AML-193 (cell line): ENCODE measurements at regions not wholly inside any gene's neighbourhood (a gene's known extent, or its start where the extent isn't known, plus 50 kb on each side); places are given as distances from the start of the nearest gene placed in this dataset.

ENCODE experiments used
- DNase-seq, 2 experiments: peaks; one replicate each; lab custom pipeline; 2025; lab: John Stamatoyannopoulos, UW

- DNase-seq: no peak
Observed at GRCh38 chr10:90407851-90408250, 450.0 kb downstream of the HTR7 start.

DNA sequence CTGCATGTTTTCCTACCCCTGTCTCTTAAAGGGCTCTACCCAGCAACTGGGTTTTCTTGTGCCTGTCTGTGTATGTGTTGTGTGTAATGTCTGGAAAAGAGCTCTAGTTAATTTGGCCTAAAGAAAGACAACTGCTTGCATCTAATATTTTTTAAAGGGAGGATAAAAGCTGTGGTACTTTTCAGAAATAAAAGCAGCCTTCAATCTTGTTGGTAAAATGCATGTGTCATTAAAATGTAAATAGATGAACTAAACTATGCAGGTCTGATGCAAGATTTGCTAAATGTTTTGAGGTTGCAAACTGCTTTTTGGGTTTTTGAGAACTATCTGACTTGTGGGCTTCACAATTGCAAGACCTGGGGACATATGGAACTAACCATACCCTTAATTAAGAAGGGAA lies 445.3 kb downstream of the HTR7 start:
- DNase-seq: no peak

DNA sequence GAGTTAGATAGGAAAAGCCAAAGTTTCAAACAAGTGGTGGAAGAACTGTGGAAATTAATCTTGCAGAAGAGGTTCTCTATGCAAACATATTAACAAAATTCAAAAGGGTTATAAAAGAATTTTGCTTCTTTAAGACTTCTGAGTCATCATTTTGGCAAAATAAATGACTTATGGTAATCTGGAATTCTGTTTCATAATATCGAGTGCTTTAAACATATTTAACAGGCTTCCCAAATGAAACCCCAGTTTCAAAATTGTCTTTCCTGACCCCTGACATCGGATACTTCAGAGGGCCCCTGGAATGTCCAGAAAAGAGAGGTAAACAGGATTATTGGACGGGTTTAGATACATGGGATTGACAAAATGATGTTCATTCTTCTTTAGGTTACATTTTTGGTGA lies 444.6 kb downstream of the HTR7 start:
- no peak for DNase-seq

DNA sequence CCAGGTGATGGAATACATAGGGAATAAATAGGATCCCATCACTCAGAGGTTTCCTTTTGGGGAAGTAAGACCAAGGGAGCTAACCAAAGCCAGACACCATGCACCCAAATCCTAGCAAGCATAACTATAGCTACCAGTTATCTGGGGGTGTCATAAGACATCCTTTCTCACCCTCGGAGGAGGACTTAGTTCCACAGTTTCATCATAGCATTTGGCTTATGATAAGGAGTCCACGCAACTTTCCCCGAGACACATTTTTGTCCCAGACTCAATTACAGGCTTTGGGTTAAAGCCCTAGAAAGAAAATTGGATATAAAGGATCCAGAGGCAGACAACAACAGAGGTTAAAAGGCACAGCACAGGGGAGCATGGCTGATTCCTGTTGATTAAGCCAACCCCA lies 442.9 kb downstream of the HTR7 start:
- DNase-seq: no peak

DNA sequence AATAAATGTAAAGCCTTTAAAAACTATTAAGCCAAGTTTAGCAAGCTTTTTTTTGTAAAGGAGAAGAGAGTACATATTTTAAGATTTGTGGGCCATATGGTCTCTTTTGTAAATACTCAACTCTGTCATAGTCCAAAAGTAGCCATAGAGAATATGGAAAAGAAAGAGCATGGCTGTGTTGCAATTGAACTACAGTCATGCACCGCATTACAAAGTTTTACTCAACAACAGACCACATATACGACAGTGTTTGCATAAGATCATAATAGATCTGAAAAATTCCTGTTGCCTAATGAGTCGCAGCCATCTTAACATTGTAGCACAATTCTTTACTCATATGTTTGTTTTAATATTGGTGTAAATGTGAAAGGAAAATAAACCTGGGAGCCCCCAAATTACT lies 440.8 kb downstream of the HTR7 start:
- DNase-seq: no peak

DNA sequence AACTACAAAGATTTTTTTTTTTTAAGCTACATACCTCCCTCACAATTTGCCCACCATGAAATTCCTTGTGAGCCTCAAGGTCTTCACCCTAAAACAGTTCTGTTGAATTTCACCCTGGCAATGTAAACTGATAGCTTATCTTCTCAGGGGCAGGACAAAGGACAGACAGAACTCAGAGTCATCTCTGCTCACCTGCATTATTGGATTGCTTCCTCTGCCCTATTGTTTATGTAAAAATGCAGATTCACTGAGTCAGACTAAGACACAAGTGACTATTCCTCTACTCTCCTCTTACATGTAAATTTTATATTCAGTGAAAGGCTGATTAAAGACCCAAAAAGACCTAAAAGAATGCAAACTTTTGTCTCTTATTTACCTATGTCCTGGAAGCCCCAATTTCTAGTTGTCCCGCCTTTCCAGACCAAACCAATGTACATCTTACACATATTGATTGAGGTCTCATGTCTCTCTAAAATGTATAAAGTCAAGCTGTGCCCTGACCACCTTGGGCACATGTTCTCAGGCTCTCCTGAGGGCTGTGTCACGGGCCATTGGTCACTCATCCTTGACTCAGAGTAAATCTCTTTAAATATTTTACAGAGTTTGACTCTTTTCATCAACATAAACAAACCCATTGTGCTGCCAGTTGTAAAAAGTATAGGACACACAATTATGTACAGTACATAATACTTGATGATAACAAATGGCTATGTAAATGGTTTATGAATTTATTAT lies 440.2 kb downstream of the HTR7 start:
- no peak for DNase-seq

- no peak for DNase-seq
Observed at GRCh38 chr10:90418869-90419652, 438.8 kb downstream of the HTR7 start.

GRCh38 chr10:90420637-90421318 lies 437.1 kb downstream of the HTR7 start:
- no peak for DNase-seq

- no peak for DNase-seq
Observed at GRCh38 chr10:90421874-90422273, 436.0 kb downstream of the HTR7 start.

DNA sequence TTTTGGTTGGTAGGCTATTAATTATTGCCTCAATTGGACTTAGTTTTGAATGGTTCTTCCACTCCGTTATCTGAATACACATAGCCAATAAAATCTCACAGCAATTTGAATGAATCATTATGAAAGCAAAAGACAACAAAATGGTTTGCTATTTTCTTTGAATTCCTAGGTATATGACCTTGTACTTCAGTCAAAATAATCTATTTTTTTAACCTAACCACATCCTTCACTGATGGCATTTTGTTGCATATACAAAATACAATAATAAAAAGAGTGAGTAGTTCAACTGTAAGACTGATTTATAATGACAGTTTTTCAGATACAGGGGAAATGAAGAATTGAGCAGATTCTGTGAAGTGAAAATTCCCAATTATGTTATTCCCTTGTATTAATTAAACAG lies 433.1 kb downstream of the HTR7 start:
- DNase-seq: no peak

DNA sequence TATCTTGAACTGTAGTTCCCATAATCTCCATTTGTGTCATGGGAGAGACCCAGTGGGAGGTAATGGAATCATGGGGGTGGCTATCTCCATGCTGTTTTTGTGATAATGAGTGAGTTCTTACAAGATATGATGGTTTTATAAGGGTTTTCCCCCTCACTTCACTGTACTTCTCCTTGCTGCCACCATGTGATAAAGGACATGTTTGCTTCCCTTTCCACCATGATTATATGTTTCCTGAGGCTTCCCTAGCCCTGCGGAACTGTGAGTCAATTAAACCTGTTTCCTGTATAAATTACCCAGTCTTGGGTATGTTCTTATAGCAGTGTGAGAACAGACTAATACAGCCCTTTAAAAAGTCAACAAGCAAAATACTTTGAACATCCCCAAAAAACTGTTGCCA lies 427.7 kb downstream of the HTR7 start:
- no peak for DNase-seq

GRCh38 chr10:90432866-90433265 lies 425.0 kb downstream of the HTR7 start:
- no peak for DNase-seq

DNA sequence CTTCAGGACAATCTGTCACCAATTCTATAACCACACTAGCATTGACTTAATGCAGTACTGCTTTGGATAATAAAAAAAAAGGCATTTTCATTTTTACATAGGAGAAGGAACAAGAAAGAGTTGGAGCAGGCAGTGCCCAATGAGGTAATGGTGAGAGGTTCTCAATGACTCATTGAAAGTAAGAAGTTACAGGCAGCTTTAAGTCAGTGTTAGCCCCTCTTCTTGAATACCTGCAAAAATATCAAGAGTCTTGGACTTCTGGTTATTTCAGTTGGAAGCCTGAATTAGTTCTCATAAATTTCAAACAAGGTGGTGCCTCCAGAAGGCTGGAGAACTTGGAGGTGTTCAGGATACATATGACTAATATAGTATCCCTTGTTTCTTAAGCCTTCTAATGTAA lies 422.5 kb downstream of the HTR7 start:
- no peak for DNase-seq

- no peak for DNase-seq
Observed at GRCh38 chr10:90437452-90437851, 420.4 kb downstream of the HTR7 start.

GRCh38 chr10:90440870-90441269 lies 417.0 kb downstream of the HTR7 start:
- no peak for DNase-seq

DNA sequence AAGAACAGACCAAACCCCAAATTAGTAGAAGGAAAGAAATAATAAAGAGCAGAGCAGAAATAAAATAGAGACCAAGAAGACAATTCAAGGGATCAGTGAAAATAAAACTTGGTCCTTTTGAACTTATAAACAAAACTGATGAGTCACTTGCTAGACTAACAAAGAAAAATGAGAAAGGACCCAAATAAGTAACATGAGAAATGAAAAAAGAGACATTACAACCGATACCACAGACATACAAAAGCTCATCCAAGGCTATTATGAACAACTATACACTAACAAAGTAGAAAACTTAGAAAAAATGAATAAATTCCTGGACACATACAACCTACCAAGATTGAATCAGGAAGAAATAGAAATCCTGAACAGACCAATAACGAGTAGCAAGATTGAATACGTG lies 414.5 kb downstream of the HTR7 start:
- no peak for DNase-seq

DNA sequence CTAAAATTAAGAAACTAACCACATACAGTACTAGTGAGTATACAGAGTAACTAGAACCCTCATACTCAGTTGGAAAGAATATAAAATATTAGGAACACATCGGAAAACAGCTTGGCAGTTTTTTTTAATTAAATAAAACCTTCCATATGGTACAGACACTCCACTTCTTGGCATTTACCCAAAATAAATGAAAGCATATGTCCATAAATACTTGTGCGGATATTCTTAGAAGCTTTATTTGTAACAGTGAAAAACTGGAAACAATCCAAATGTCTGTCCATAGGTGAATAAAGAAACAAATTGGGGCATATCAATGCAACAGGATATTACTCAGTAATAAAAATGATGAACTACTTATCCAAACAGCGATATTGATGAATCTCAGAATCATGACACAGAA lies 410.0 kb downstream of the HTR7 start:
- DNase-seq: no peak

- DNase-seq: no peak
Observed at GRCh38 chr10:90450797-90451196, 407.0 kb downstream of the HTR7 start.

DNA sequence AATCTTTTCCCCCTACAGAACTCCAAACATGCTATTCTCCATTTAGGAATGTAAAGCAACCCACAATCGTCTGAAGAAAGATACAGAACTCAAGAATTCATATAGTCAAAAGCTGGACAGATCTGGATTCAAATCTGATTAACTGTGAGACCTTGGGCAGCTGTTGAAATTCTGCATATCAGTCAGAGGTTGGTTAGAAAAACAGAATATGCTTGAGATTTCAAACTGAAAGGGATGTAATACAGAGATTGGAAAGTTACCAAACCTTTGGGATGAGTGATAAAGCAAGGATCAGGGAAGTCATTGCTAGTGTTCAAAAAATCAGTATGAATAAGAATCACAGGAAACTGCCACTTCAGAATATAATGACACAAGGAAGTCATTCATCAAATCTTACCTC lies 406.6 kb downstream of the HTR7 start:
- DNase-seq: no peak

DNA sequence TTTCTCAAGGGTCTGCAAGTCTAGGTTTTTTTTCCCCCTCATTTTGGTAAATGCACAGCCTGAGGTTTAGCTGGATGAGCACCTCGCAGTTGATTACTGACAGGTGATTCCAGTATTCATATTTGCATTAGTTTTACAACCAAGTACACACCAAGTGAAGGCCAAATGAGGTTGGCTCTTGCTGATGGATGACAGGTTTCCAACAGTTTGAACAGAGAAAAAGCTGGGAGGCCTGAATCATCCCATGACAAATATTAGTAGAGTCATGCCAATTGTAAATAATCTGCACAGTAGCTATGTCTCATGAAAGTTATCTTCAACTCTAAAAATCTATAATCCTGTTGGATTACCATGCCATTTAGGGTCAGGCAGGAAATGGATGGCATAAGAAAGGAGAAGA lies 399.8 kb downstream of the HTR7 start:
- no peak for DNase-seq

DNA sequence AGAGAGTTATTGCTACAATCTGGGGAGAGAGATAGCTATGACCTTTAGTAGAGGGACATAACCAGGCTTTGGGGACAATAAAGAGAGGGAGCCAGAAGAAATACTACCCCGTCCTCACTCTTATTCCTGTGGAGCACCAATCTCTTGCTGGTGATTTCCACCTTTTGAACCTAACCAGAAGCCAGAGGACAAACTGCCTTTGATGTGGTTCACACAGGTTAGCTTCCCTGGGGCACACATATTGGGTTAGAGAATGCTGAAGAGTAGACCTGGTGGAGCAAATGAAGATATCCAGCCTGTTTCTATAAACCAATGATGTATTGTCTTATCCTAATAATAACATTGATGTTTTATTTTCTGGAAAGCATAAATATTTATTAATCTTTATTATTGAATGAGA lies 399.3 kb downstream of the HTR7 start:
- DNase-seq: no peak

DNA sequence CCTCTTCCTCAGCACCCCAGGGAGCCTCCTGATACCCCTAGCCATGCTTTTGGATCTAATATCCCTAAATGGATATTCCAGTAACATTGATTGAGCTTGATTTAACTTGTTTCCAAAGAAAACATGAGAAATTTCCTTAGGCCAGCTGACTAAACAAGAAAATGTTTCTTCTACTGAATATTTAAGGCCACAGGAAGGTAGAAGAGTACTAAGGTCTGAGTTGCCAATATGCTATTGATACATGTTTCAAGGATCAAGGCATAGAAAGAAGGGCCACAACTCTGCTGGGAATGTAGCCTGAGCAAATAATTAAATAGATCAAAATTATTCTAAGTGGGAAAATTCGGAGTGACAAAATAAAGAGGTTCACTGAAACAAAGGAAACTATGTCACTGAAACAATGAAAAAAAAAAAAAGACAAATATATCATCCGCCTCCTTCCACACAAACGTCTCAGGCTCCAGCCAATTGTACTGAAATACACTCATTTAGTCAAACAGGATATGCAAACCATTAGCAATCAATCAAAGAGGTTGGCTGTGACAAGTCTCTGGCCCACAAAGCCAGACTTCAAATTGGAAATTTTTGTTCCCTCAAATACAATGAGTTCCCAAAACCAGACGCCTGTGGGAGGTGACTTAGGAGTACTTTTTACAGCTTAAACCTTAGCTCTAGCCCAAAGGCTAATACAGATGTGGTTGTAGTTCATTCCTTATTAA lies 396.2 kb downstream of the HTR7 start:
- no peak for DNase-seq
